Glomerular endothelial cell (primary cell): ENCODE measurements at regions not wholly inside any gene's neighbourhood (a gene's known extent, or its start where the extent isn't known, plus 50 kb on each side); places are given as distances from the start of the nearest gene placed in this dataset.

Experiments
- DNase-seq: peaks from one replicate; pipeline ENCODE4 v3.0.0-alpha.2; 2011; ENCODE audit warnings: low read depth, low spot score; ENCODE audit errors: extremely low read depth

DNA sequence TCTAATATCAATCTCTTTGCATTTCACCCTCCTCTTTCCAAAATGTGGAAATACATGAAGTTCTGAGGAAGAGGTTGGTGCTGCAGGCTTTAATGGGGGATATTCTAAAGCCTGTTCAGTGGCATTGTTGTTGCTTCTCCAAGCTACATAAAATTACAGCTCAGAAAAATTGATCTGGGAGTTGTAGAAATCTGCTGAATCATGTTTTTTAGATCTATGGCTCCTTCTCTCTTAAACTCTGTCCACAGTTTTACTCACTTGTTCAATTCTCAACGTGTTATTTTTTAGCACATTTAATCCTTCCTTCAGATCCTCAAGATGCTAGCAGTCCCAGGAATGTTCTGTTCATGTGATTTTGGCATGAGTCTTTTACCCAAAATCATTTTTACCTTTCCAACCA, 949.5 kb upstream of the ADGRL3 start:
- no peak for DNase-seq

DNA sequence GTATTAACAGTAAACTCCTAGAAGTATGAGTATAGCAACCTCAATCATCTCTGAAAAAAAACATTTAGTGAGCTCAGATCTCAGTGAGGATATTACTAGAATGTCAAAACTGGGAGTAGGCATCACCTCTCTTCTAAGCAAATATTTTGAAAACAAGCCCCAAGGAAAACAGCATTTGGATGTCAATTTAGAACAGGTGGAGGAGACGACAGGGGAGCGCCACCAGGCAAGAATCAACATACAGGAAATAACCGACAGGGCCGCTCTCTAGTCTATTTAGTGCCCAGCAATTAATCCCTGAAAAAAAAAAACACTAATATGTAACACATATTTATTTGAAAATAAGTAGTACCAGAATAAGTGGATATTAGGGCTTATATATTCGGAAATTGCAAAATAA, 940.3 kb upstream of the ADGRL3 start:
- DNase-seq: no peak

GRCh38 chr4:60266505-60266904, 933.6 kb upstream of the ADGRL3 start:
- DNase-seq: no peak

- no peak for DNase-seq
These were observed 903.7 kb upstream of the ADGRL3 start for GRCh38 chr4:60296386-60296785.

DNA sequence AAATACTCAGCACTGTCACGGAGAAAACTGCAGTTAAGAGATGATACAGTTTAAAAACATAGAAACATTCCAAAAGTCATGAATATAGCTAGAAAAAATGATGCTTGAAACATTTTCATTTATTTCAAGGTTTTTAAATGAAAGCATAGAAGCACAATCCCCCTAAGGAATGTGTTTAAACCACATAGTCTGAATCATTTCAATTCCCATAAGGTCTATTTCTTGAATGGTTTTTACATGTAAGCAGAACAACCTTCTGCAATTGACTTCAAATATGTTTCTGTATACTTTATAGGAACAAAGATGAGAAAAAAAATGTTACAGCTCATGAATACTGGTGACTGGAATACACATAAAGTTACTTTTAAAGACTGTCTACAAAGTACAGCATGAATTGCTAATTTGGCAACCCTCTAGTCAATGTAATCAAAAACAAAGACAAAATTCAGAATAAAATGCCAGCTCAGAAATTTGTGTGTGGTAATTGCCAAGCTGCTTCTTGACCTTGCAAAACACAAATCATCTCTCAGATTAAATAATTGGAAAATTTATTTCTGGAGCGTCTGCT, 886.4 kb upstream of the ADGRL3 start:
- DNase-seq: no peak

DNA sequence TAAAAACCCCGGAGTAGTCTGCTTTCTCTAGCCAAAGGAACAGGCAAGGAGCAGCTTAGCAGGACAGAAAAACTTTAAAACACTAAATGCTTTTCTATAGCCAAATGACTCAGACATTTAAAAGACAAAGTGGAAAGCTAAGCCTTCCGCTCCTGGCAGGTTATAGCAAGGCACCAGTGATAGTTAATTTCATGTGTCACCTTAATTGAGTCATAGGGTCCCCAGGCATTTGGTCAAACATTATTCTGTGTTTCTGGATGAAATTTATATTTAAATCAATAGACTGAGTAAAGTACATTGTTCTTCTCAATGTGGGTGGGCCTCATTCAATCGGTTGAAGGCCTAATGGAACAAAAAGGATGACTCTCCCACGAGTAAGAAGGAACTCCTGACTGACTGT, 885.7 kb upstream of the ADGRL3 start:
- DNase-seq: no peak

- no peak for DNase-seq
These were observed 884.5 kb upstream of the ADGRL3 start for GRCh38 chr4:60315586-60315985.

- DNase-seq: no peak
These were observed 873.4 kb upstream of the ADGRL3 start for GRCh38 chr4:60326735-60327134.

GRCh38 chr4:60327651-60328050, 872.5 kb upstream of the ADGRL3 start:
- DNase-seq: no peak

DNA sequence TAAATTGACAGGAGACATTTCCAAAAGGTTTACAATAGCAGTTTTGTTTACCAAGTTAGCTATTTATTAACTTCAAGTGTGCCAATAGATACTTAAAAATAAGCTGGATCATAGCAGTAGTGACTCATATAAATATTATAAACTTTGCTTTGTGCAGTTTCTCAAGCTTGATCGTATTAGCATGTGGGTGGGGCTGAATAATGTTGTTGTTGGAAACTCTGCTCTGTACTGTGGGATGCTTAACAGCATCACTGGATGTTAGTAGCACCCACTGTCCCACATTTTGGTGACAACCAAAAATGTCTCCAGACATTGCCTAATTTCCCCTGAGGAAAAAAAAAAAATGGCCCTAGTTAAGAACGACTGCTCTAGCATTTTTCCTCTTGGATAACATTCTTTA, 855.2 kb upstream of the ADGRL3 start:
- no peak for DNase-seq

GRCh38 chr4:60345392-60345791, 854.7 kb upstream of the ADGRL3 start:
- DNase-seq: no peak

DNA sequence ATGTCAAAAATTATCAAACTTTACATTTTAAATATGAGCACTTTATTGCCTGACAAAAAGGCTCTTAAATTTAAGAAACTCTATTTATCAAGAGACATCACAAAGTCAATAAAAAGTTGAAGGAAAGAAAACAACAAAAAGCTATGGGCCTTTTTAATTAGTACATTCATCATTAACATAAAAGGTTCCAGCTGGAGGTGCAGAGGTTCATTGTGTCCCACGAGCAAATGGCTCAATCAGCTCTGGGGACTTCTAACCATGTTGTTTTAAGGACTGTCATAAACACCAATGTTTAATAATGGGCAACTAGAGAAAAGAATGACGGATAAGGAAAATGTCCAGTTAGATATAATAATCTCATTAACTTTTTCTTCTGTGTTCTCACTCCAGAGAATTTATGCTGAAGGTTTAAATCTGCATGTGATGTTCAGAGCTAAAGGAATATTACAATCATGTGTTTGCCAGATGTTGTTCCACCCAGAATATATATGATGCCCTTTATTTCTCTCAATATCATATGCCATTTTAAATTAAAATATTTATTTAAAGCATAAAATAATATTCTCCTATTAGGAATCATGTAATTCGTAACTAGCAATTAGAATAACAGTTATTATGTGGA, 840.3 kb upstream of the ADGRL3 start:
- no peak for DNase-seq

DNA sequence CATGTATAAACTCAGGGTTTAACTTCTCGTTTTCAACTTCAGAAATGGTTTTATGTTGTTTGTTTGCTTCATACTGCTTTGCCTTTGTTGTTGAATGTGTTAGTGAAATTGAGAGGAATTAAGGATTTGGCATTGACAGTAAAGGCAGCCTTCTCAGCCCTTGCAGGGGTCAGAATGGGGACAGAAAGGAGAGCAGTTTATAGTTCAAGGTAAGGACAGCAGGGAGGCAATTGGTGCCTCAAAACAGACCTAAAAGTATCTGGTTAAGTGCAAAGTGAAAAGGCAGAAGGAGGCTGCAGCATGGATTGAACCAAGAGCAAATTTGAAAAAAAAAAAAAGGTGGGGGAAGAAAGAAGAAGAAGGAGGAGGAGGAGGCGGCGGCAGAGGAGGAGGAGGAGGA, 835.0 kb upstream of the ADGRL3 start:
- DNase-seq: no peak

GRCh38 chr4:60366661-60367060, 833.5 kb upstream of the ADGRL3 start:
- no peak for DNase-seq

- no peak for DNase-seq
These were observed 831.1 kb upstream of the ADGRL3 start for GRCh38 chr4:60368986-60369385.

- DNase-seq: no peak
These were observed 822.1 kb upstream of the ADGRL3 start for GRCh38 chr4:60378010-60378409.

DNA sequence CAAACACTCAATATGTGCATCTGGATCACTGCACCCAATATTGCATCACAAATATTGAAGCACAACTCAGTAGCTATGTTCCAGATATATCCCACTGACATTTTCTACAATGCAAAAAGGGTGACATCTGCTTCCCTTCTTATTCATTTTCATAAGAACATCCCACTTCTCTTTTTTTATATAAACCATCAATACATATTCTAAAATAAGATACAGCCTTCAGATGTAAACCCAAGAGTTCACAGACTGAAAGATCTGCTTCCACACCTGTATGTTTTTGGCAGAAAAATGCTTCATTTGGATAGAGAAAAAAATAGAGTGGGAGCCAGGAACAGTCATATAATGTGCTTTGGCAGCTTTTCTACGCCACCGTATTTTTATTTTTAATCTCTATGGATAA, 815.6 kb upstream of the ADGRL3 start:
- DNase-seq: no peak

GRCh38 chr4:60389633-60390032, 810.5 kb upstream of the ADGRL3 start:
- no peak for DNase-seq

GRCh38 chr4:60396341-60397049, 803.6 kb upstream of the ADGRL3 start:
- DNase-seq: no peak

GRCh38 chr4:60400593-60400992, 799.5 kb upstream of the ADGRL3 start:
- no peak for DNase-seq

- DNase-seq: no peak
These were observed 796.1 kb upstream of the ADGRL3 start for GRCh38 chr4:60404027-60404426.

- DNase-seq: no peak
These were observed 777.7 kb upstream of the ADGRL3 start for GRCh38 chr4:60422439-60422838.
